ENCODE measurements at regions not wholly inside any gene's neighbourhood (a gene's known extent, or its start where the extent isn't known, plus 50 kb on each side); places are given as distances from the start of the nearest gene placed in this dataset.

DNA sequence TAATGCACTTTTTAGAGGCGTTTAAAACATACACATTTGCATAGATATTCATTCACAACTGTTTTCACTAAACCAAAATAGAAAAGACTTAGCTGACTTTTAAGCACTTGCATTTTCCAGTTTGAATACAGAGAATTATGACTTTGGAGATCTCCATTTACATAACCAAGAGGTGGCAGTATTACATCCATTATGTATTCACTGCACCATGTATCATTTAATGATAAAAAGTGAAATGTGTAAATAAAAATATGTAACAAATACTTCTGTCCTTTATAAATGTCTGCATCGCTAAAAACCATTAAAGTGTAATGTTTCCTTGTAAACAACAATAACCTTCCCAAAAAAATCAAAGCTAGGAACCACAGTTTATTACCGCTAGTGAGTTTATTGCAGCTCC is 413.2 kb downstream of the FGF13 start:
- no peak overlapping the region for H3K4me3 ChIP-seq
- H3K27ac ChIP-seq = no peak overlapping the region
- H3K4me1 ChIP-seq (replicated peaks) = no peaks in the 10 kb centered on the region
- H3K36me3 ChIP-seq = no peaks in the 10 kb centered on the region
- no peaks in the 10 kb centered on the region for H3K27me3 ChIP-seq (replicated peaks)
- no peaks in the 10 kb centered on the region for H3K9me3 ChIP-seq (replicated peaks)
- no peak for DNase-seq (ENCODE audit: low read depth in 1 of 2, low spot score in 2 of 2)

- no peak for DNase-seq (ENCODE audit: low read depth in 1 of 2, low spot score in 2 of 2)
- Histone ChIP-seq H3K4me1 (replicated peaks) (no peaks in the 10 kb centered on the region), H3K27me3 (replicated peaks) (no peaks in the 10 kb centered on the region), H3K36me3 (no peaks in the 10 kb centered on the region), H3K27ac (no peak overlapping the region), H3K4me3 (no peak overlapping the region), H3K9me3 (replicated peaks) (no peaks in the 10 kb centered on the region)
These were observed 365.7 kb downstream of the FGF13 start for GRCh38 chrX:138345801-138346200.

GRCh38 chrX:138349351-138349750 is 362.2 kb downstream of the FGF13 start:
- H3K9me3 ChIP-seq (replicated peaks) = no peaks in the 10 kb centered on the region
- no peaks in the 10 kb centered on the region for H3K4me1 ChIP-seq (replicated peaks)
- no peak overlapping the region for H3K27ac ChIP-seq
- DNase-seq (ENCODE audit: low read depth in 1 of 2, low spot score in 2 of 2) = no peak
- no peaks in the 10 kb centered on the region for H3K27me3 ChIP-seq (replicated peaks)
- no peak overlapping the region for H3K4me3 ChIP-seq
- no peaks in the 10 kb centered on the region for H3K36me3 ChIP-seq

GRCh38 chrX:138378876-138379275 is 332.6 kb downstream of the FGF13 start:
- no peak overlapping the region for H3K4me3 ChIP-seq
- no peaks in the 10 kb centered on the region for H3K27me3 ChIP-seq (replicated peaks)
- H3K9me3 ChIP-seq (replicated peaks) = no peaks in the 10 kb centered on the region
- H3K4me1 ChIP-seq (replicated peaks) = no peaks in the 10 kb centered on the region
- no peak overlapping the region for H3K27ac ChIP-seq
- no peak for DNase-seq (ENCODE audit: low read depth in 1 of 2, low spot score in 2 of 2)
- H3K36me3 ChIP-seq = no peaks in the 10 kb centered on the region

DNA sequence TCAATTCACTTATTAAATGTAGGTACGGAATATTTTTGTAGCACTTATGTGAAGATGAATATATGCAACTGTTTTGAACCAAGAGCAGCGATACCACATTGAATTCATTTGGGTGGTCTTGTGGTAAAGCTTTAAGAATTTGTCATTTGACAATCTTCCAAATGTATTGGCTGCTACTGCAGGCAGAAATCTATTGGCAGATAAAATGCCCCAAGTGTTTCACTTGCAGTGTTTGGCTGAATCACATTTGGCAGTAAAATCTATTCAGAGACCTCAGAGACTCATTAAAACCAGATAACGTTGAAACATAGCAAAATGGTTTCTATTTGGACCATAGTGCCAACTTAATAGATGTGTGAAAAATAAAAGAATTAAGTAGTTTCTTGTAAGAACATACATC is 303.4 kb downstream of the FGF13 start:
- no peaks in the 10 kb centered on the region for H3K27me3 ChIP-seq (replicated peaks)
- H3K9me3 ChIP-seq (replicated peaks) = no peaks in the 10 kb centered on the region
- no peak overlapping the region for H3K4me3 ChIP-seq
- no peak for DNase-seq (ENCODE audit: low read depth in 1 of 2, low spot score in 2 of 2)
- no peak overlapping the region for H3K27ac ChIP-seq
- no peaks in the 10 kb centered on the region for H3K4me1 ChIP-seq (replicated peaks)
- H3K36me3 ChIP-seq = no peaks in the 10 kb centered on the region

DNA sequence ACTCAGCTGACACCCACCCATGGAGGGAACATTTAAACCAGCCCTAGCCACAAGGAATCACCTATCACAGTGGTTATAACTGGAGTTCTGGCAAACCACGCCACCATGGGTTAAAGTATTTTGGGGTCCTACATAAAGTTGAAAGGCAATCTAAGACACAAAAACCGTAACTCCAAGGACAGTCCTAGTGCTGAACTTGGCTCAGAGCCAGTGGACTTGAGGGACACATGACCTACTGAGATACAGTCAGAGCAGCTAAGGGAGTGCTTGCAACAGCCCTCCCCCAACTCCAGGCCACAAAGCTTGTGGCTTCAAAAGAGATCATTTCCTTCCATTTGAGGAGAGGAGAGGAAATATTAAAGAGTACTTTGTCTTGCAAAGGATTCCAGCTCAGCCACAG is 300.5 kb downstream of the FGF13 start:
- no peaks in the 10 kb centered on the region for H3K36me3 ChIP-seq
- H3K9me3 ChIP-seq (replicated peaks) = no peaks in the 10 kb centered on the region
- H3K27ac ChIP-seq = no peak overlapping the region
- H3K4me3 ChIP-seq = no peak overlapping the region
- no peak for DNase-seq (ENCODE audit: low read depth in 1 of 2, low spot score in 2 of 2)
- H3K27me3 ChIP-seq (replicated peaks) = no peaks in the 10 kb centered on the region
- H3K4me1 ChIP-seq (replicated peaks) = no peaks in the 10 kb centered on the region

All from SJSA1 (cell line).